DMS 273 (cell line): ENCODE measurements at regions not wholly inside any gene's neighbourhood (a gene's known extent, or its start where the extent isn't known, plus 50 kb on each side); places are given as distances from the start of the nearest gene placed in this dataset.

ENCODE experiments used
- DNase-seq: peaks from one replicate; lab custom pipeline; 2025; ENCODE audit not compliant: unreplicated experiment; lab: John Stamatoyannopoulos, UW

GRCh38 chr5:40292006-40292405 lies 387.7 kb upstream of the PTGER4 start:
- DNase-seq, result no peak

GRCh38 chr5:40291338-40291737 lies 388.4 kb upstream of the PTGER4 start:
- no peak for DNase-seq

GRCh38 chr5:40288800-40289485 lies 390.8 kb upstream of the PTGER4 start:
- DNase-seq, result peak; percentile 12

- DNase-seq, result no peak
These were observed 394.9 kb upstream of the PTGER4 start for GRCh38 chr5:40284863-40285262.

- DNase-seq, result no peak
These were observed 400.8 kb upstream of the PTGER4 start for GRCh38 chr5:40278881-40279280.

- no peak for DNase-seq
These were observed 402.4 kb upstream of the PTGER4 start for GRCh38 chr5:40277161-40277906.

GRCh38 chr5:40276426-40277102 lies 403.2 kb upstream of the PTGER4 start:
- DNase-seq, result no peak

GRCh38 chr5:40274568-40274967 lies 405.1 kb upstream of the PTGER4 start:
- DNase-seq, result no peak

GRCh38 chr5:40273936-40274335 lies 405.8 kb upstream of the PTGER4 start:
- no peak for DNase-seq

GRCh38 chr5:40271476-40271875 lies 408.2 kb upstream of the PTGER4 start:
- DNase-seq, result no peak

GRCh38 chr5:40270274-40270845 lies 409.4 kb upstream of the PTGER4 start:
- no peak for DNase-seq

GRCh38 chr5:40268088-40268487 lies 411.6 kb upstream of the PTGER4 start:
- DNase-seq, result no peak

- DNase-seq, result no peak
These were observed 412.8 kb upstream of the PTGER4 start for GRCh38 chr5:40266952-40267351.

GRCh38 chr5:40261984-40262383 lies 417.7 kb upstream of the PTGER4 start:
- DNase-seq, result no peak

GRCh38 chr5:40260361-40260760 lies 419.4 kb upstream of the PTGER4 start:
- no peak for DNase-seq

- no peak for DNase-seq
These were observed 421.5 kb upstream of the PTGER4 start for GRCh38 chr5:40258222-40258621.

- DNase-seq, result no peak
These were observed 439.0 kb upstream of the PTGER4 start for GRCh38 chr5:40240671-40241070.

- DNase-seq, result no peak
These were observed 439.6 kb upstream of the PTGER4 start for GRCh38 chr5:40240111-40240510.

GRCh38 chr5:40238066-40238745 lies 441.5 kb upstream of the PTGER4 start:
- DNase-seq, result no peak

GRCh38 chr5:40235471-40236400 lies 444.0 kb upstream of the PTGER4 start:
- DNase-seq, result no peak
